ENCODE measurements at regions not wholly inside any gene's neighbourhood (a gene's known extent, or its start where the extent isn't known, plus 50 kb on each side); places are given as distances from the start of the nearest gene placed in this dataset.

DNA sequence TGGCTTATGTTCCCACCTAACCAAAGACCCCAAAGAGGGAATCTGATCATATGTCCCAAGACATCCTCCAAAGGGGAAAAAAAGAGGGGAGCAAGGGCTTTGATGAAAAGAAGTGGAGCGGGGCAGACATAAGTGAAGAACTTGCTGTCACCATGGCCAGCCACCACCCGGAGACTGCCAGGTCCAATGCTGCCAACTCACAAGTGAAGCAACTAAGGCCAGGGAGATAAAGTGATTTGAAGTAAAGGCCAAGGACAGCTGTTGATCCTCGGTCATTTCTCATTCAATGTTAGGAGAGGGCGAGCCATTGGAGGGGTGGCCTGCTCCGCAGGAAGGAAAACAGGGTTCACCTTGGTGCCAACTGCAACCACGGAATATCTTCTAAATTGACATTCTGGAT is 72.6 kb upstream of the C3orf80 start:
- no peak for TF ChIP-seq ZBTB17 (CRISPR knock-in tag; IDR thresholded peaks at IDR 0.05)
- TF ChIP-seq, protein P1, sequence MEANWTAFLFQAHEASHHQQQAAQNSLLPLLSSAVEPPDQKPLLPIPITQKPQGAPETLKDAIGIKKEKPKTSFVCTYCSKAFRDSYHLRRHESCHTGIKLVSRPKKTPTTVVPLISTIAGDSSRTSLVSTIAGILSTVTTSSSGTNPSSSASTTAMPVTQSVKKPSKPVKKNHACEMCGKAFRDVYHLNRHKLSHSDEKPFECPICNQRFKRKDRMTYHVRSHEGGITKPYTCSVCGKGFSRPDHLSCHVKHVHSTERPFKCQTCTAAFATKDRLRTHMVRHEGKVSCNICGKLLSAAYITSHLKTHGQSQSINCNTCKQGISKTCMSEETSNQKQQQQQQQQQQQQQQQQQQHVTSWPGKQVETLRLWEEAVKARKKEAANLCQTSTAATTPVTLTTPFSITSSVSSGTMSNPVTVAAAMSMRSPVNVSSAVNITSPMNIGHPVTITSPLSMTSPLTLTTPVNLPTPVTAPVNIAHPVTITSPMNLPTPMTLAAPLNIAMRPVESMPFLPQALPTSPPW (CRISPR knock-in tag; IDR thresholded peaks at IDR 0.05) = no peak
- TF ChIP-seq PHF21A (IDR thresholded peaks at IDR 0.05; ENCODE audit: borderline replicate concordance, low read depth) = no peak
- TF ChIP-seq POLR2AphosphoS5 (IDR thresholded peaks at IDR 0.05; ENCODE audit: control insufficient read depth, insufficient read depth, low read depth, low read length) = no peak
- no peak for TF ChIP-seq CTBP1 (IDR thresholded peaks at IDR 0.05; ENCODE audit: borderline replicate concordance)
- TF ChIP-seq, protein P2, sequence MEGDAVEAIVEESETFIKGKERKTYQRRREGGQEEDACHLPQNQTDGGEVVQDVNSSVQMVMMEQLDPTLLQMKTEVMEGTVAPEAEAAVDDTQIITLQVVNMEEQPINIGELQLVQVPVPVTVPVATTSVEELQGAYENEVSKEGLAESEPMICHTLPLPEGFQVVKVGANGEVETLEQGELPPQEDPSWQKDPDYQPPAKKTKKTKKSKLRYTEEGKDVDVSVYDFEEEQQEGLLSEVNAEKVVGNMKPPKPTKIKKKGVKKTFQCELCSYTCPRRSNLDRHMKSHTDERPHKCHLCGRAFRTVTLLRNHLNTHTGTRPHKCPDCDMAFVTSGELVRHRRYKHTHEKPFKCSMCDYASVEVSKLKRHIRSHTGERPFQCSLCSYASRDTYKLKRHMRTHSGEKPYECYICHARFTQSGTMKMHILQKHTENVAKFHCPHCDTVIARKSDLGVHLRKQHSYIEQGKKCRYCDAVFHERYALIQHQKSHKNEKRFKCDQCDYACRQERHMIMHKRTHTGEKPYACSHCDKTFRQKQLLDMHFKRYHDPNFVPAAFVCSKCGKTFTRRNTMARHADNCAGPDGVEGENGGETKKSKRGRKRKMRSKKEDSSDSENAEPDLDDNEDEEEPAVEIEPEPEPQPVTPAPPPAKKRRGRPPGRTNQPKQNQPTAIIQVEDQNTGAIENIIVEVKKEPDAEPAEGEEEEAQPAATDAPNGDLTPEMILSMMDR (IDR thresholded peaks at IDR 0.05 in 2 of 3, conservative IDR thresholded peaks at IDR 0.05 in 1 of 3; ENCODE audit: insufficient read depth in 2 of 3, low read depth in 1 of 3, low read length in 3 of 3) = no peak

Measured in K562 (cell line).